Fibroblast of gingiva (primary cell): ENCODE measurements at regions not wholly inside any gene's neighbourhood (a gene's known extent, or its start where the extent isn't known, plus 50 kb on each side); places are given as distances from the start of the nearest gene placed in this dataset.

Experiments used
- DNase-seq: peaks from one replicate; pipeline ENCODE4 v3.0.0-alpha.2; 2011; ENCODE audit warnings: low read depth

DNA sequence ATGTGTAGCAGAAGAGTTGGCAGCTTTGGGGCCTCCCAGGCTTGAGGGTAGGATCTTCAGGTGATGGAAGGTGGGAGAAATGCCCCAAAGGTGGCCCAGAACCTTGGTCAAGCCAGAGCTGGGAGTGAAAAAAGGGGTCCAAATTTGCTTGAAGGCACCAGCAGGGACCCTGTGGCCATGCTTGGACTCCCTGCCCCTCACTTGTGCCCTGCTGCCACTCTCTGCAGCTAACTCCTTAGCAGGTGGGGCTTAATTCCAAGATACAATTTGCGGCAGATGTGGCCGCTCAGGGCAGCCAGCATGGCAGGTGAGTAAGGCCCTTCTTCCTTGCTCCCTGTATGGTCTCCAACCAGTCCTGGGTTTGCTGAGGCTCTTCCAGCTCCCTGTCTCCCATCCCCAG is 51.3 kb upstream of the ADRA1D start:
- DNase-seq: no peak

DNA sequence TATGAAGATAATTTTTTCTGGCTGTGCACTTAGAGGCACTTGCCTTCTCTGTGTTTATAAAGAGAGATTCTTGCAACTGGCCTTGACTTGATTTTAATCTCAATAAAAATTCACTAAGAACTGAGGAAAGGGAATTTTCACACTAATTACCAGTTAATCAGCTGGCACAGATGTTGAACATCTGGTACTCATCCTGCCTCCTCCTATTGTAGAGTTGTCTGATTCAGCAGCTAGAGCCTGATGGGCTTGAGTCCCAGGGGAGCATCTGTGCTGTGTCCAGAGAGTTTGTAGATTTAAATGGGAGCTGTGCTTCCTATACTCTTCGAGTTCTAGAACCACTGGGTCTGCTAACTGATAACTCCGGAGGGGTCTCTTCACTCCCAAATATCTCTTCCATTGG is 50.7 kb upstream of the ADRA1D start:
- DNase-seq: no peak

DNA sequence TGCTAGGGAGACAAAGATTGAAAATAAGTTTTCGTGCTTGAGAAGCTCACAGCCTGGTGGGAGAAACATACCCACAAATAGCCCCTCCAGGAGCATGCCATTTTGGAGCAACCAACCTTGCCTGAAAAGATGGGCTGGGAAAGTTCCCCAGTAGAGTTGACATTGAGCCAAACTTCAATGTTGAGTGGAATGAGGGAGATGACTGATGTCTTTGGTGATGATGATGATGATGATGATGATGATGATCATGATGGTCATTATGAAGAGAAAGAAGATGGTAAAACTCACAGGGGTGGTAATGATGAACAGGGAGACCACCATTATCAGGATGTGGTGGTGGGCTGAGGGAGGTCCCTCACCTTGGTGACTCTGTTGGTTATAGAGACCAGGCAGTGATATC is 50.1 kb upstream of the ADRA1D start:
- DNase-seq: no peak
